VCaP (cell line): ENCODE measurements at regions not wholly inside any gene's neighbourhood (a gene's known extent, or its start where the extent isn't known, plus 50 kb on each side); places are given as distances from the start of the nearest gene placed in this dataset.

Source experiments
- H3K27ac ChIP-seq: fragments of 450-650 bp; 2 replicates; pipeline ENCODE4 v1.5.1; 2017
- CTCF ChIP-seq: fragments of 450-650 bp; conservative IDR thresholded peaks from 2 replicates; pipeline ENCODE4 v1.5.1; 2017; ENCODE audit warnings: mild to moderate bottlenecking, moderate library complexity

GRCh38 chr18:47457614-47458013, 206.2 kb upstream of the SKOR2 start:
- TF ChIP-seq CTCF = no peak
- no peak overlapping the region for H3K27ac ChIP-seq

- TF ChIP-seq CTCF = no peak
- H3K27ac ChIP-seq = no peak overlapping the region
Observed at GRCh38 chr18:47453038-47453437, 201.6 kb upstream of the SKOR2 start.

GRCh38 chr18:47448956-47449355, 197.5 kb upstream of the SKOR2 start:
- no peak for TF ChIP-seq CTCF

GRCh38 chr18:47441914-47442313, 190.5 kb upstream of the SKOR2 start:
- H3K27ac ChIP-seq = no peak overlapping the region
- no peak for TF ChIP-seq CTCF

More at GRCh38 chr18:47448956-47449355, 197.5 kb upstream of the SKOR2 start:
- no peak overlapping the region for H3K27ac ChIP-seq

- H3K27ac ChIP-seq = no peak overlapping the region
- no peak for TF ChIP-seq CTCF
Observed at GRCh38 chr18:47438001-47438400, 186.5 kb upstream of the SKOR2 start.

- H3K27ac ChIP-seq = no peak overlapping the region
- TF ChIP-seq CTCF = no peak
Observed at GRCh38 chr18:47436871-47437270, 185.4 kb upstream of the SKOR2 start.

GRCh38 chr18:47434214-47434746, 182.8 kb upstream of the SKOR2 start:
- H3K27ac ChIP-seq = no peak overlapping the region
- no peak for TF ChIP-seq CTCF
